IgD-negative memory B cell (primary cell): ENCODE measurements at regions not wholly inside any gene's neighbourhood (a gene's known extent, or its start where the extent isn't known, plus 50 kb on each side); places are given as distances from the start of the nearest gene placed in this dataset.

Source experiments
- H3K27ac Mint-ChIP-seq, 3 donors: one replicate each; pipeline ENCODE4 v1.8.0; 2020 to 2022; ENCODE audit warnings: mild to moderate bottlenecking in 3 of 3, mixed read lengths in 3 of 3, moderate library complexity in 1 of 3
- H3K27me3 Mint-ChIP-seq: one replicate; pipeline ENCODE4 v1.8.0; 2021; ENCODE audit warnings: mixed read lengths
- H3K36me3 Mint-ChIP-seq: one replicate; pipeline ENCODE4 v1.8.0; 2020; ENCODE audit warnings: mild to moderate bottlenecking, mixed read lengths
- H3K4me1 Mint-ChIP-seq, 3 donors: one replicate each; pipeline ENCODE4 v1.8.0; 2020 to 2022; ENCODE audit warnings: mixed read lengths in 3 of 3, mild to moderate bottlenecking in 1 of 3
- H3K4me3 Mint-ChIP-seq, 4 donors: one replicate each; pipeline ENCODE4 v1.8.0; 2020 to 2022; ENCODE audit warnings: mild to moderate bottlenecking in 4 of 4, mixed read lengths in 4 of 4, moderate library complexity in 3 of 4
- H3K9me3 Mint-ChIP-seq, 3 donors: one replicate each; pipeline ENCODE4 v1.8.0; 2020 to 2021; ENCODE audit warnings: mixed read lengths in 3 of 3, mild to moderate bottlenecking in 1 of 3

- H3K36me3 Mint-ChIP-seq: no peaks in the 10 kb centered on the region
- peaks cover 3% of the 10 kb centered on the region for H3K27me3 Mint-ChIP-seq
- H3K27ac Mint-ChIP-seq: no peak overlapping the region
- peaks cover 0 to 1% (median 0%) of the 10 kb centered on the region in 3 donors for H3K9me3 Mint-ChIP-seq
- H3K4me3 Mint-ChIP-seq: no peak overlapping the region
- no peaks in the 10 kb centered on the region for H3K4me1 Mint-ChIP-seq
These were observed 58.9 kb downstream of the IRX1 start for GRCh38 chr5:3654515-3654914.

GRCh38 chr5:3656803-3657202 is 61.2 kb downstream of the IRX1 start:
- H3K9me3 Mint-ChIP-seq: peaks cover 0 to 1% (median 0%) of the 10 kb centered on the region in 3 donors
- no peak overlapping the region for H3K27ac Mint-ChIP-seq
- H3K27me3 Mint-ChIP-seq: no peaks in the 10 kb centered on the region
- no peaks in the 10 kb centered on the region for H3K4me1 Mint-ChIP-seq
- H3K4me3 Mint-ChIP-seq: no peak overlapping the region
- no peaks in the 10 kb centered on the region for H3K36me3 Mint-ChIP-seq

- H3K36me3 Mint-ChIP-seq: no peaks in the 10 kb centered on the region
- no peaks in the 10 kb centered on the region for H3K4me1 Mint-ChIP-seq
- H3K9me3 Mint-ChIP-seq: peaks cover 0 to 1% (median 0%) of the 10 kb centered on the region in 3 donors
- no peak overlapping the region for H3K4me3 Mint-ChIP-seq
- no peak overlapping the region for H3K27ac Mint-ChIP-seq
- H3K27me3 Mint-ChIP-seq: no peaks in the 10 kb centered on the region
These were observed 61.9 kb downstream of the IRX1 start for GRCh38 chr5:3657364-3658022.

GRCh38 chr5:3658929-3659328 is 63.3 kb downstream of the IRX1 start:
- no peak overlapping the region for H3K4me3 Mint-ChIP-seq
- H3K27ac Mint-ChIP-seq: no peak overlapping the region
- H3K36me3 Mint-ChIP-seq: no peaks in the 10 kb centered on the region
- H3K4me1 Mint-ChIP-seq: no peaks in the 10 kb centered on the region
- H3K27me3 Mint-ChIP-seq: no peaks in the 10 kb centered on the region
- H3K9me3 Mint-ChIP-seq: peaks cover 0 to 5% (median 2%) of the 10 kb centered on the region in 3 donors

- Mint-ChIP-seq H3K27me3 (no peaks in the 10 kb centered on the region), H3K9me3 (peaks cover 0 to 9% (median 2%) of the 10 kb centered on the region in 3 donors), H3K36me3 (no peaks in the 10 kb centered on the region), H3K4me1 (no peaks in the 10 kb centered on the region), H3K27ac (no peak overlapping the region), H3K4me3 (no peak overlapping the region)
These were observed 64.3 kb downstream of the IRX1 start for GRCh38 chr5:3659907-3660306.

- H3K9me3 Mint-ChIP-seq: peaks cover 0 to 9% (median 2%) of the 10 kb centered on the region in 3 donors
- no peaks in the 10 kb centered on the region for H3K4me1 Mint-ChIP-seq
- no peaks in the 10 kb centered on the region for H3K27me3 Mint-ChIP-seq
- H3K27ac Mint-ChIP-seq: no peak overlapping the region
- no peaks in the 10 kb centered on the region for H3K36me3 Mint-ChIP-seq
- no peak overlapping the region for H3K4me3 Mint-ChIP-seq
These were observed 65.0 kb downstream of the IRX1 start for GRCh38 chr5:3660630-3661029.

GRCh38 chr5:3661755-3662296 is 66.2 kb downstream of the IRX1 start:
- Mint-ChIP-seq H3K4me1 (no peaks in the 10 kb centered on the region), H3K9me3 (peaks cover 0 to 15% (median 2%) of the 10 kb centered on the region in 3 donors), H3K4me3 (no peak overlapping the region), H3K27ac (no peak overlapping the region), H3K27me3 (no peaks in the 10 kb centered on the region), H3K36me3 (no peaks in the 10 kb centered on the region)

- no peak overlapping the region for H3K27ac Mint-ChIP-seq
- H3K27me3 Mint-ChIP-seq: no peaks in the 10 kb centered on the region
- H3K9me3 Mint-ChIP-seq: peaks cover 0 to 15% (median 1%) of the 10 kb centered on the region in 3 donors
- no peaks in the 10 kb centered on the region for H3K36me3 Mint-ChIP-seq
- no peaks in the 10 kb centered on the region for H3K4me1 Mint-ChIP-seq
- no peak overlapping the region for H3K4me3 Mint-ChIP-seq
These were observed 66.7 kb downstream of the IRX1 start for GRCh38 chr5:3662344-3662743.

- Mint-ChIP-seq H3K27ac (no peak overlapping the region), H3K36me3 (no peaks in the 10 kb centered on the region), H3K4me1 (no peaks in the 10 kb centered on the region), H3K9me3 (peaks cover 4 to 6% (median 4%) of the 10 kb centered on the region in 3 donors), H3K27me3 (no peaks in the 10 kb centered on the region), H3K4me3 (no peak overlapping the region)
These were observed 75.7 kb downstream of the IRX1 start for GRCh38 chr5:3671337-3671736.

GRCh38 chr5:3678801-3679200 is 83.2 kb downstream of the IRX1 start:
- H3K27me3 Mint-ChIP-seq: no peaks in the 10 kb centered on the region
- H3K4me3 Mint-ChIP-seq: no peak overlapping the region
- no peaks in the 10 kb centered on the region for H3K36me3 Mint-ChIP-seq
- peak overlapping the region in 1 of 3 donors; percentile 14 for H3K27ac Mint-ChIP-seq
- peaks cover 6 to 15% (median 7%) of the 10 kb centered on the region in 3 donors for H3K9me3 Mint-ChIP-seq
- H3K4me1 Mint-ChIP-seq: no peaks in the 10 kb centered on the region

GRCh38 chr5:3680821-3681220 is 85.2 kb downstream of the IRX1 start:
- no peaks in the 10 kb centered on the region for H3K4me1 Mint-ChIP-seq

GRCh38 chr5:3684118-3684517 is 88.5 kb downstream of the IRX1 start:
- Mint-ChIP-seq H3K27ac (no peak overlapping the region), H3K4me1 (peaks cover 0 to 1% (median 0%) of the 10 kb centered on the region in 3 donors), H3K36me3 (no peaks in the 10 kb centered on the region), H3K27me3 (no peaks in the 10 kb centered on the region), H3K4me3 (no peak overlapping the region), H3K9me3 (peaks cover 0 to 15% (median 6%) of the 10 kb centered on the region in 3 donors)

More at GRCh38 chr5:3680821-3681220, 85.2 kb downstream of the IRX1 start:
- Mint-ChIP-seq H3K4me3 (no peak overlapping the region), H3K36me3 (no peaks in the 10 kb centered on the region), H3K27ac (no peak overlapping the region), H3K9me3 (peaks cover 2 to 13% (median 6%) of the 10 kb centered on the region in 3 donors), H3K27me3 (no peaks in the 10 kb centered on the region)

GRCh38 chr5:3684771-3685354 is 89.2 kb downstream of the IRX1 start:
- H3K27ac Mint-ChIP-seq: no peak overlapping the region
- H3K9me3 Mint-ChIP-seq: peaks cover 0 to 13% (median 7%) of the 10 kb centered on the region in 3 donors
- H3K36me3 Mint-ChIP-seq: no peaks in the 10 kb centered on the region
- H3K4me3 Mint-ChIP-seq: no peak overlapping the region
- H3K4me1 Mint-ChIP-seq: peaks cover 0 to 1% (median 0%) of the 10 kb centered on the region in 3 donors
- no peaks in the 10 kb centered on the region for H3K27me3 Mint-ChIP-seq

GRCh38 chr5:3694819-3695218 is 99.2 kb downstream of the IRX1 start:
- H3K4me3 Mint-ChIP-seq: no peak overlapping the region
- no peaks in the 10 kb centered on the region for H3K27me3 Mint-ChIP-seq
- peaks cover 5 to 7% (median 5%) of the 10 kb centered on the region in 3 donors for H3K9me3 Mint-ChIP-seq
- no peaks in the 10 kb centered on the region for H3K36me3 Mint-ChIP-seq
- no peak overlapping the region for H3K27ac Mint-ChIP-seq
- no peaks in the 10 kb centered on the region for H3K4me1 Mint-ChIP-seq

- Mint-ChIP-seq H3K4me3 (no peak overlapping the region), H3K4me1 (no peaks in the 10 kb centered on the region), H3K27ac (no peak overlapping the region), H3K36me3 (no peaks in the 10 kb centered on the region), H3K27me3 (no peaks in the 10 kb centered on the region), H3K9me3 (peaks cover 3 to 7% (median 5%) of the 10 kb centered on the region in 3 donors)
These were observed 100.2 kb downstream of the IRX1 start for GRCh38 chr5:3695818-3696217.

- Mint-ChIP-seq H3K27ac (no peak overlapping the region), H3K27me3 (no peaks in the 10 kb centered on the region), H3K9me3 (peaks cover 5 to 8% (median 7%) of the 10 kb centered on the region in 3 donors), H3K4me3 (no peak overlapping the region), H3K36me3 (no peaks in the 10 kb centered on the region), H3K4me1 (no peaks in the 10 kb centered on the region)
These were observed 102.8 kb downstream of the IRX1 start for GRCh38 chr5:3698412-3698811.
